Urothelium cell line (cell line): ENCODE measurements at regions not wholly inside any gene's neighbourhood (a gene's known extent, or its start where the extent isn't known, plus 50 kb on each side); places are given as distances from the start of the nearest gene placed in this dataset.
A peak's percentile ranks its signal among the peaks of the same experiment; 100 is the strongest.

Experiments
- DNase-seq: peaks from one replicate; pipeline ENCODE4 v3.0.0; 2011; ENCODE audit warnings: low spot score, mixed read lengths
- FAIRE-seq: peaks from 2 replicates; lab custom pipeline; 2011; peaks lifted over from hg19 to GRCh38; lab: Jason Lieb, UNC

DNA sequence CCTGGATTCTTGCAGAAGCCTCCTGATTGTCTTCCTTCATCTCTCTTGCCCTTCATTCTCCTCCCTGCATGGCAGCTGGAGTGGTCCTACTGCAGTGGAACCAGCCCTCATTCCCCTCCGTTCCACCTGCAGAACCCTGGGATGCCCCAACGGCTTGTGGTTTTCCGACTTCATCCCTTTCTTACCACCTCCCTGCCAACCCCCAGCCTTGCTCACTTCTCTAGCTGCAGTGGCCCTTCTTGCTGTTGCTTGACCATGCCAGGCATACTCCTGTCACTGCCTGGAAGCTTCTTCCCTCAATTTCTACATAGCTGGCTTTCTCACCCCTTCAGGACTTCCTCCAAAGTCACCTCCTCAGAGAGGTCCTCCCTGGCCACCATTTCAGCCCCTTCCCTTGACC, 123.3 kb downstream of the BEGAIN start:
- FAIRE-seq, result no peak
- DNase-seq, result no peak

DNA sequence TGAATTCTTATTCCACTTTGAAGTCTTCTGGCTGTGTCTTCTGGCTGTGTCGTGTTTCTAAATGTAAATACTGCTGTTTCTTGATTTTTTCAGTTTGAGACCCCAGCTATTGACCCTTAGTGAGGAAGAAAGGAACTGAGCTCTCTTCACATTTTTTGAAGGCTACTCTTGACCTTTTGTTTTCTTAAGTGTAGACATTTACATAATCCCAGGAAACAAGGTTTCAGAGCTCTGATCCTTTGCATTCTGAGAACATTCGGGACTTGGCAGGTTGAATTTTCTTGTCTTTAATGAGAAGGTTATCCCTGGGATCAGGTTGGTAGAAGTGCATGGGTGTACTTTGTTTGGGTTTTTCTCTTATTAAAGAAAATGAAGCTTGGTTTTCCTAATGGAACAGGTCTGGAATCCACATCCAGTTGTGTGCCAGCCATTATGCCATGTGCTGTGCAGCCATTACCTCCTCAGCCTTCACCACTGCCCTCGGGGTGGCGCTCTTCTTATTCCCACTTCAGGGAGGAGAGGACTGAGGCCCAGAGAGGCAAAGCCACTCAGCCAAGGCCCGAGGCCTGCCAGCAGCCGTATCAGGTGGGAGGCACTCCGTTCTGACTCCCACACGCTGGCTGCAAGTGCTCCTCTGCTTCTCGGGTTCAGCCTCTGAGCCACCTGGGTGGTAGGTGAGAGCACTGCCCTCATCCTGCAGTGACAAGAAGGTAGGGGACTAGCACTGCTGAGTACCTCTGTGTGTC, 120.9 kb downstream of the BEGAIN start:
- no peak for FAIRE-seq
- no peak for DNase-seq

DNA sequence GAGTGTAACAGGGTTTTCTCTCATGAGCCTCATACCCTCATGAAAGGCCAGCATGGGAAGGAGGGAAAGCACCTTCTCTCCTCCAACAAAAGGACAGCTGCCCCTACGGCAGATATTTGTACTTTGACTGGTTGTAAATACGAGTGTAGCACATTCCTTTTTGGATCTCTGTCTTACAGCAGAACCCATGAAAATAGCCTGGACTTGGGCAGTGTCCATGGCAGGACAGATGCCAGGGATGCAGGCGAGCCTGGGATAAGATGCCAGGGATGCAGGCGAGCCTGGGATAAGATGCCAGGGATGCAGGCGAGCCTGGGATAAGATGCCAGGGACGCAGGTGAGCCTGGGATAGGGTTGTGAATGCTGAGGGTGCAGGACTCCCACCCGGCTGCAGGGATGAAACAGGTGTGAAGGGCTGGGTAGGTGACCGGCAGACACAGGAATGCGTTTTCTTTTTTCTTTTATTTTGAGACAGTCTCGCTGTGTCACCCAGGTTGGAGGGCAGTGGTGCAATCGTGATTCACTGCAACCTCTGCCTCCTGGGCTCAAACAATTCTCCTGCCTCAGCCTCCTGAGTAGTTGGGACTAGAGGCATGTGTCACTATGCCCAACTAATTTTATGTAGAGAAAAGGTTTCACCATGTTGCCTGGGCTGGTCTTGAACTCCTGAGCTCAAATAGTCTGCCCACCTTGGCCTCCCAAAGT, 120.0 kb downstream of the BEGAIN start:
- DNase-seq, result no peak
- FAIRE-seq, result no peak

DNA sequence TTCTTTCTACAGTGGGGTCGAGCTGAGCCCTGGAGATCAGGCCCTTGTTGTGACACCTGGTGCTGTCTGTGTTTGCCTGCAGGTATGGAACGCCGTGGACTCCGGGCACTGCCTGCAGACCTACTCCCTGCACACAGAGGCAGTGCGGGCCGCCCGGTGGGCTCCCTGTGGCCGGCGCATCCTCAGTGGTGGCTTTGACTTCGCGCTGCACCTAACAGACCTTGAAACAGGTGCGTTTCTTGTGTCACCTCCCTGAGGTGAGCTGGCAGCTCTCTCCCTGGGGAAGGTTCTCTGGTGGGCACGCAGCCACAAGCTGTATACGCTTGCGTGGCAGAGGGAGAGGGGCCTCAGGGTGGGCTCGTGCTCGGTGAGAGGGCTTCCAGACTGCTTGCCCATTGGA, 119.3 kb downstream of the BEGAIN start:
- DNase-seq (no peak), FAIRE-seq (no peak)

DNA sequence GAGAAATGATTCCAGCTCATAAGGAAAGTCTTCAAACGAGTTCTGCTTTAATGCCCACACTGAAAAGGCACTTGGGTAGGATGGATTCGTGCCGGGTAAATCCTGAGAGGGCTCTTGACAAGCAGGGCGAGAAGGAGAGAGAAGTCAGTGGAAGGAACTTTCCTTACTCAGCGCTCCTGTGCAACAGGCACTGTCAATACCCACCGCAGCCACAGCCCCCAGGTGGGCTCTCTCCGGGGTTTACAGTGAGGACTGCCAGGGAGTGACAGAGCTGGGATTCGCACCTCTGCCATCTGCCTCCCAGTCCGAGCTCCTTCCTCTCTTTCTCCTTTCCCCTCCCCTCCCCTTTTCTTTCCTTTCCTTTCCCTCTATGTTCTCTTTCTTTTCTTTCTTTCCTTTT, 118.7 kb downstream of the BEGAIN start:
- DNase-seq, result no peak

DNA sequence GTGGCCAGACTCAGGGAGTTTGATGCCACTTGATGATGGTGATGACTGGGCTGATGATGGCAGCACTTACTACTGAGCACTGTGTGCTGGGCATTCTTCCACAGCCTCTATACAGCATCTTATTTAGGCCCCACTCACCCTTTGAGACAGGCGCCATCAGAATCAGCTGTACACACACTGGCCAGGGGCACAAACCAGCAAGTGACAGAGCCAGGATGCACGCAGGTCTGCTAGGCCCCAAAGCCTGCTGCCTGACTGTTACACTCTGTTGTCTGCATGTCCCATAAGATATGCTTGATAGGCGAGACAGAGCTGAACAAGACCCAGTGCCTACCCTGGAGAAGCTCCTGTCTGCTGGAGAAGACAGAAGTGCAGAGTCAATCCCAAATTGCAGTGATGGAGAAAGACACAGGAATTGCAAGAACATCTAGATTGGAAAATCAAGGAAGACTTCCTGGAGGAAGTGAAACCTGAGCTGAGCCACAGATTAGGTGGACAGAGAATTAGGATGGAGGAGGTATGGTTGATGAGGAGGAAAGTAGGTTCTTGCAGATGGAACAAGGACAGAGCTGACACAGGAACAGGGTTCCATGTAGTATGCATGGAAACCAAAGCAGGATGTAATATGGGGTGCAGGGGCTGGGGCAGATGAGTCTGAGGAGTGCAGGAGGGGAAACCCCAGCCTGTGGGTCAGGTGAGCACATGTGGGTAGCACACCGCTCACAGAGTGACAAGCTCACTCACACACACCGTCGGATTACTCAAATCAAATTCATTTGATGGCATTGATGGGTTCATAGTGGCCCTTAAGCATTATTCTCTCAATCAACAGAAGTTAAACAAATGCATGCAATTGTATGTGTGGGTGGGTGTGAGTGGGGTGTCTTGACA, 117.3 kb downstream of the BEGAIN start:
- DNase-seq, result no peak
- FAIRE-seq, result no peak

More for the DNA sequence above, 118.7 kb downstream of the BEGAIN start:
- FAIRE-seq, result no peak

DNA sequence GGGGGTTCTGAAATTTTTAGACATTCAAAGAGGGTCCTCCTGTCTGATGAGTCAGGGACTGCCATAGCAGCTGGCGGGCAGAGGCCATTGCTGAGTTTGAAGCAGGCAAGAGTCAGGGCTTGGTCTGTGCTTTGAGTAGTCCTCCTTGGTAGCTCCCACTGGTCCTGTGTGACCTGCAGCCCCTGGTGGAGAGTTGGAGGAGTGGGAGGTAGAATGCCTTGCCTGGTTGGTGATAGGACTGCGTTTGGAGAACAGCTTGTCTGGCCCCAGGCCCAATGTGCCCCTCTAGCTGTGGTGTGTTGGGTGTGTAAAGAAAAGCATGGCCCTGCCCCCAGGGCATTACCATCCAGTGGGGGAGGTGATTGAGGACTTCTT, 116.7 kb downstream of the BEGAIN start:
- DNase-seq (no peak), FAIRE-seq (no peak)

DNA sequence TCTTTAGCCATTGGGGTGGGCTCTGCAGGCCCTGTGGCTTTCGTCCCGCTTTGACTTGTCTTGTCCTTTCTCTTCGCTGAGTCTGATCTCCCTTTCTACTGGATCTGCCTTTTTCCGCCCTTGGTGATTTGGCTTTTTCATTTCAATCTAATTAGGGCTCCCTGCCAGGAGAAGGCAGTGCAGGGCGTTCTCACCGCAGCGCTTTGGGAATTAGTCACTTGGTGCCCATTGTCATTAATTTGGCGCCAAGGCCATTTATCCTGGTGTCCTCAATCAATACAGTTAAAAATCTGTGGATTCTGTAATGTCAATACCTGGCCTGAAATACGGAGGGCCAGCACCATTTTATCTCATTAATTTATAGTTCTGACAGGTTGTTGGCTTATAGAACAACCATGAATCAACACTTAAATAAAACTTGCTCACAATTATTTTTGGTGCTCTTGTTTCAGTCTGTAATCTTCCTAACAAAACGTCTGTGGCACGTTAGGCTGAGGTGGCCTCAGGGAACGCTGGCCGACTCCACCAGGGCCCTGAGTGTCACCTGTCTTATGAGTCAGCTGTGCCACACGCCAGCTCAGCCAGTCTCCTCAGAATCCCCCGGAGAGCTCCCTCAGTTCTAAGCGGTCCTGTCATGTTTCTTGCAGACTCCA, 115.7 kb downstream of the BEGAIN start:
- DNase-seq, result no peak
- FAIRE-seq, result no peak

DNA sequence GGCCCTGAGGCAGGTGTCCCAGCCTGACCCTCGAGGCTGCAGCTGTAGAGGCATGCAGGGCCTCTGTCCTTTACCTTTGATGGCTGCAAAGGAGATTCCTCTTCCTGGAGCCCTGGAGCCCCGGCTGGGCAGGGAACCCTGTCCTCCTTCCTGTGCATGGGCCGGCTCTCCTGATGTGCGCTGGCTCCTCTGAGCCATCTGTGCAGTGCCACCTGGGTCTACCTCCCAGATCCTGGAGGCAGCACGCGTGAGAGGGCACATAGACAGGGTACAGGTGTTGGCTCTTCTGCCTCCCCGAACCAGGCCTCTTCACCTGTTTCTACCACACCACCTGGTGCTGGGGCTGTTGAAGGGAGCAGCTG, 115.1 kb downstream of the BEGAIN start:
- FAIRE-seq, result no peak
- no peak for DNase-seq

DNA sequence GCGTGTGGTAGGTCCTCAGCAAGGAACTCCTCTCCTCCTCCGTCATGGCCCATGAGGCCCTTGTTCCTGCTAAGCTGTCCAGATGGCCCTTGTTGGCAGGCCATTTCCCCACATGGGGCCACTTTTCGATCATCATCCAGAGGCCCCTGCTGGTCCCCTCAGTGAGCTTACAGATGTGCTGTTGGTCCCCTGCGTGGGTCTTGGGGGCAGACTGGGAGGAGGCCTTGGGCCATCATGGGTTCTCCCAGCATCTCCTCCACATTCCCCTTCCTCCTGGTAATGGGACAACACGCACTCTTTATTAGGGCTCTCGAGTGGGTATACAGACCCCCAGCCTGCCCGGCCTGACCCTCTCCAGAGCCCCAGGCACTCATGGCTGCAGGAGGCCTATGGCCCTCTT, 114.7 kb downstream of the BEGAIN start:
- FAIRE-seq (no peak), DNase-seq (no peak)

DNA sequence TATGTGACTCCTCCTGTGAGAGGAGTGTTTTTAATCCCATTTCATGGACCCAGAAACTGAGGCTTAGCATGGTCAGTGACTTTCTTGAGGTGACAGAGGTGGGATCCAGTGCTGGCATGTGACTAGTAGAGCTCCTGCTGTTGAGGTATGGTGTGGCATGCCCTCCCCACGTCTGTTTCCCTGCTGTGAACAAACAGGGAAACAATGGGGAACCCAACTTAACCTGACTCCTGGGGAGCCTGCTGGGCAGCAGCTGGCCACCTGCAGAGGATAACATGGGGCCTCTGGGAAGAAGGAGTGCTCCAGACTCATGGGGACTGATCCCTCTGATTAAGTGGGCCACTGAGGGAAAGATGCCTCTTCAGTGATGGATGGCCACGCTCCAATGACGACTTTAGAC, 114.0 kb downstream of the BEGAIN start:
- DNase-seq (no peak), FAIRE-seq (no peak)

DNA sequence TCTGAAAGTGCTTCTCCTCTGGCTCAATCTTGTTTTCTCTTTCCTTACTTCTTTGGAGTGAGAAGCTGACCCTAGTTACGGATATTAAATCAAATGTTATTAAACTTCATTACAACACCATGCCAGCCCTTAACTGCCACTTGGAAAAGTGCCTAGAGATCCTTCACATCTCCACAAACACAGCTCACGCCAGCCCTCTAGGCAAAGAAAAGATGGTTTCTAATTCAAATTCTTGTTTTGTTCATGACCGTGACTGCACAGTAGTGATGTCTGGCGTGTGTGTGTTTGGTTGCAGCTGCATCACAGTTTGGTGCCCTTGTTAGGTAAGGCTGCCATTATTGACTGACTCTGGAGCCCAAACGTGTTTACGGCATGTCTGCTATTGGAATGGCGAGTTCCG, 113.0 kb downstream of the BEGAIN start:
- FAIRE-seq (no peak), DNase-seq (no peak)

DNA sequence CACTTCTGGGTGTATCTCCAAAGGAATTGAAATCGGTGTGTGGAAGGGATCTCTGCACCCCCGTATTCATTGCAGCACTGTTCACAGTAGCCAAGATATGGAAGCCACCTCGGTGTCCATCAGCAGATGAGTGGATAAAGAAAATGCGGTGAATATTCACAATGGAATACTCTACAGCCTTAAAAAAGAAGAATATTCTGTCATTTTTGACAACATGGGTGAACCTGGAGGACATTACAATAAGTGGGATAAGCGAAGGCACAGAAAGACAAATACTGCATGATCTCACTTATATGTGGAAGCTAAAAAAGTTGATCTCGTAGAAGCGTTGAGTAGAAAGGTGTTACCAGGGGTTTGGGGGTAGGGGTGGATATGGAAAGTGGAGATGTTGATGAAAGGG, 111.9 kb downstream of the BEGAIN start:
- DNase-seq (no peak), FAIRE-seq (no peak)

DNA sequence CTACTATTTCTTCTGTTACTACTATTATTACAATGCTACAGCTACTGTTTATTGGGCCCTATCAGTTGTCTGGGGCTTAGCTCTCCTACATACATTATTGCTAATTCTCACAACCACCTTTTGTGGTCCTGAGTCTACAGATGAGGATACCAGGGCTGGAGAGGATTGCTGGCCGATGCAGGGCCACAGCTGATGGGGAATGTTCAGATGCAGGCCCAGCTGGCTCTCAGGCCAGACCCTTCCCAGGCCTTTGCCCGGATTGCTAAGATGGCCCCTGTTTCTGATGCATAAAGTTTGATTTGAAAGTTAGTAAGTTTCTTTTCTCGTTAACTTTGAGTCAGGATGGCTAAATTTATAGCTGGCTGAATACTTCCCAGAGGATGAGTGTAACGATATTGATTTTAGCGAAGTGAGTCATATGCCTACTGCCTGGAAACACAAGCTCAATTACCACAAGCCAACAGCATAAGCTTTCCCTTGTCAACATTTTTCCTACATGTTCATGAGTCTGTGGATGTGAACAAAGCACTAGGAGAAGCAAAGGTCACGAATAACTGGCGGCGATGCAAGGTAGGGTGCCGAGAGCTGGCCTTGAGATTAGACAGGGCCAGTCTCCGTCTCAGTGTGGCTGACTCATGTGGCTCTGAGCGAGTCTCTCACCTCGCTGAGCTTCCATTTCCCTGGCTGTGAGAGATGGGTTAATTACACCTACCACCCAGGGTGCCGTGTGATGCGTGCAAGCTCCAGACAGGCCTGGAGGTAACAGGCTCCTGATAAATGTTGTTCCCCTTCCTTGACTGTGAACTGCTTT, 111.0 kb downstream of the BEGAIN start:
- FAIRE-seq (no peak), DNase-seq (peak; percentile 65)

DNA sequence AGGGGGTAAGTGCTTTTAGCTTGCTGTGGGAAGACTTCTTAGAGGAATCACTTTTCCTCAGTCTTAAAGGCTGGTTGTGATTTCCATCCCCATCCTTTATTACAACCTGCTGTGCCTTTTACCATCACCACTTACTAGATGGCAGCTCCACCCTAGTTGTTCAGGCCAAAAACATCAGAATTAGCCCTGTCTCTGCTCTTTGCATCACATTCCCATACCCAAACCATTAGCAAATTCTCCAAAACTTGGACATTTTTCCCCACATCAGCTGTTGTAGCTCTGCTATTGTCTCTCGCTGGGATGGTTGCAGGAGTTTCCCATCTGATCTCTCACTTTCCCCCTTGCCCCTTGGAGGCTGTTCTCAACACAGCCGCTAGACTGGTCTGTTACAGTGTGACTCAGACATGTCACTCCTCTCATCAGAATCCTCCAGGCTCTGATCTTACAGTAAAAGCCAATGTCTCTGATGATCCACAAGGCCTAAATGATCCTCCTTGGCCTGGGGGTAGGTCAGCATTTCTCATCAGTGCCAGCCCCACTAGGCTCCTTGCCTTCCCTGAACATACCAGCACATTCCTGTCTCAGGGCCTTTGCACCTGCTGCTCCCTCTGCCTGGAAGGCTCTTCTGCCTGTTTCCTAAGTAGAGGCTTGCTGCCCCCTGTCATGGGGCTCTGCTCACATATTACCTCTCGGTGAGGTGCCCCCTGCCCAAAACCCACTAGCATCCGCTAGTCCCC, 102.5 kb downstream of the BEGAIN start:
- DNase-seq, result no peak
- no peak for FAIRE-seq

DNA sequence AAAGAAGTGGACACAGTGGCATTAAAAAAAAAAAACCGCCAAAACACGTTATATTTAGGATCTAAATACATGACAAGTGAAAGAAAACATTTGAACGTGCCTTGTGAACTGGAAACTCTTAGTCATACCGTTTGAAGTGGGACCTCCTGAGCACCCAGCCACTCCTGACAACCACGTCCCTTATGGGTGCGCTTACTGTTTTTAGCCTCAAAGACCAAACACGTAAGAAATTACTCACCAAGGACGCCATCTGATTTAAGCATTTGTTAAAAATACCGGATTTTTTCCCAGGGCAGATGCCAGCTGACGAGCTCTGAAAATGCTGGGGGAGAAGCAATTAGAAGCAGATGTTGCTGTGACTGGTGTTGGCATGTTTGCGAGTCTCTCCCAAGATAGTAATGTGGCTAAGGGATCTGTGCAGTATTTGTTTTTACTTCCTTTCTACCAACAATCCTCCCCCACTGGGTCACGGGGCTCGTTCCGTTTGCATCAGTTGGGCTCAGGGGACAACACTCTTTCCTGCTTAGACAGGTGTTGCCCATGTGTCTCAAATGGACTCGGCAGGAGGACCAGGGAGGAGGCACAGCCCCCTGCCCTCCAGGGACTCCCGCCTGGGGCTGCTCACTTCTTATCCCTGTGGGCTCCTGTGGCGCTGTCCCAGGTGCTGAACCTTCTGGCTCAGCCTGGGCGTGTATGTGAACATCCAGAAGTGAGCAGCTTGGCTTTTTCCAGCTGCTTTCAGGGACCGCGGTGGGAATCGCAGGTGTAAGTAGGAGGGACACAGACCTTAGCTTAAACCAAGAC, 101.0 kb downstream of the BEGAIN start:
- DNase-seq, result peak; percentile 64
- FAIRE-seq, result no peak
